Suprapubic skin (tissue), 4 donors: ENCODE measurements at regions not wholly inside any gene's neighbourhood (a gene's known extent, or its start where the extent isn't known, plus 50 kb on each side); places are given as distances from the start of the nearest gene placed in this dataset.

ENCODE experiments used
- DNase-seq, 2 donors: peaks; one replicate each; pipeline ENCODE4 v3.0.0-alpha.2; 2019; ENCODE audit warnings: low spot score in 2 of 2
- H3K27ac ChIP-seq: fragments of 200-600 bp; sonication (generic); one replicate; pipeline ENCODE4 v1.5.1; 2019
- H3K27me3 ChIP-seq: fragments of 200-600 bp; sonication (generic); one replicate; pipeline ENCODE4 v1.5.1; 2019
- H3K36me3 ChIP-seq: fragments of 200-600 bp; sonication (generic); one replicate; pipeline ENCODE4 v1.5.1; 2019
- H3K4me1 ChIP-seq: fragments of 200-600 bp; sonication (generic); one replicate; pipeline ENCODE4 v1.5.1; 2019
- H3K4me3 ChIP-seq: fragments of 200-600 bp; sonication (generic); one replicate; pipeline ENCODE4 v1.5.1; 2019; ENCODE audit warnings: mild to moderate bottlenecking
- H3K9me3 ChIP-seq: fragments of 200-600 bp; sonication (generic); one replicate; pipeline ENCODE4 v1.5.1; 2019
- EP300 ChIP-seq: sonication (generic); formaldehyde crosslinking; IDR thresholded peaks from one replicate; pipeline ENCODE4 v1.6.1; 2017; ENCODE audit warnings: antibody characterized with exemption
- POLR2A ChIP-seq, 2 donors: fragments of 450-650 bp; IDR thresholded peaks; one replicate each; pipeline ENCODE4 v1.6.1; 2017; ENCODE audit warnings: antibody characterized with exemption in 2 of 2, mild to moderate bottlenecking in 2 of 2, moderate library complexity in 2 of 2
- POLR2AphosphoS5 ChIP-seq, 3 donors: sonication (generic); formaldehyde crosslinking; IDR thresholded peaks; one replicate each; pipeline ENCODE4 v1.6.1; 2017; ENCODE audit warnings: antibody characterized with exemption in 3 of 3
- WGBS: methylation state at CpG from one replicate; pipeline ENCODE4 v1.1.5; 2018; 5-methylcytosine and 5-hydroxymethylcytosine counted together
- TF ChIP-seq, protein P1 (sequence below), 2 donors: fragments of 200-600 bp in 1 of 2; fragments of 450-650 bp in 1 of 2; sonication (generic) in 1 of 2; IDR thresholded peaks; one replicate each; pipeline ENCODE4 v1.5.1; 2016 to 2019; ENCODE audit warnings: antibody characterized with exemption in 2 of 2, mild to moderate bottlenecking in 1 of 2, moderate library complexity in 1 of 2

DNA sequence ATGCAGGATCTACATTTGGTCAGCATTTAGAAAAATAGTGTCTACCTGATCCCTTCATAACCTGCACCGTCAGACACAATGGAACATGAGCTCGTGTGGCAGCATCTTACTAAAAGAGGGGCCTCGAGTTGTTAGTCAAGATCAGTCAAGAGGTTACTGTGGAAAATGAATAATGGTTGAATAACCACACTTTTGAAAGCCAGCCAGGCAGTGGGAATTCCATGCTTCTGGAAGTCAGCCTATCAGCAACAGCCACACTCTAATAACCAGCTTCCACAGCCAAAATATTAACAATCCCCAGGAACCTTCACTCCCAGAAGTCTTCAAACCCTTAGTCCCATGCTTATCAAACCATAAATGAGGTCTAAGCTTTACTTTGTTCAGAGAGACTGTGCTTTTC lies 234.3 kb downstream of the HS3ST1 start:
- 48% methylated on average over 3 of the region's 3 CpGs for WGBS

DNA sequence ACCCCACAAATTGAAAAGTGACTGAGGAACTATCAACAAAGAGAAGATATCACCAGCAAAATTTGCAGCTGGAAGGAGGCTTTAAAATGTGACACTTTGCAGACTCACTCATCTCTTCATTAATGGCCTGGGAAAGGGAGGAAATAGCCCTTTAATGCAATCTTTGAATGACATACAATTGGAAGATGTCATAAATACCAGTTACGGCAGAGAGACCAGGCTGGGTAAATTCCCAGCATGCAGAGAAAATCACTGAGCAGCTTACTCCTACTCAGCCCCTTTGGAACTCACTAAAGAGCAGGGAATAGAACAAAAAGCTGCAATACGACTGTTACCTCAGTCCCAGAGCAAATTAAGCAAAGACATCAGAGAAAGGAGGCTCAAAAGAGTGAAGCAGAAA lies 238.9 kb downstream of the HS3ST1 start:
- H3K27ac ChIP-seq = no peak overlapping the region
- WGBS = 28% methylated on average over 2 of the region's 2 CpGs
- H3K9me3 ChIP-seq = no peaks in the 10 kb centered on the region
- no peak overlapping the region for H3K4me3 ChIP-seq
- no peak for DNase-seq
- TF ChIP-seq, protein P1, sequence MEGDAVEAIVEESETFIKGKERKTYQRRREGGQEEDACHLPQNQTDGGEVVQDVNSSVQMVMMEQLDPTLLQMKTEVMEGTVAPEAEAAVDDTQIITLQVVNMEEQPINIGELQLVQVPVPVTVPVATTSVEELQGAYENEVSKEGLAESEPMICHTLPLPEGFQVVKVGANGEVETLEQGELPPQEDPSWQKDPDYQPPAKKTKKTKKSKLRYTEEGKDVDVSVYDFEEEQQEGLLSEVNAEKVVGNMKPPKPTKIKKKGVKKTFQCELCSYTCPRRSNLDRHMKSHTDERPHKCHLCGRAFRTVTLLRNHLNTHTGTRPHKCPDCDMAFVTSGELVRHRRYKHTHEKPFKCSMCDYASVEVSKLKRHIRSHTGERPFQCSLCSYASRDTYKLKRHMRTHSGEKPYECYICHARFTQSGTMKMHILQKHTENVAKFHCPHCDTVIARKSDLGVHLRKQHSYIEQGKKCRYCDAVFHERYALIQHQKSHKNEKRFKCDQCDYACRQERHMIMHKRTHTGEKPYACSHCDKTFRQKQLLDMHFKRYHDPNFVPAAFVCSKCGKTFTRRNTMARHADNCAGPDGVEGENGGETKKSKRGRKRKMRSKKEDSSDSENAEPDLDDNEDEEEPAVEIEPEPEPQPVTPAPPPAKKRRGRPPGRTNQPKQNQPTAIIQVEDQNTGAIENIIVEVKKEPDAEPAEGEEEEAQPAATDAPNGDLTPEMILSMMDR (IDR thresholded peaks at IDR 0.05) = no peak
- no peak for TF ChIP-seq EP300
- no peak for TF ChIP-seq POLR2AphosphoS5 (IDR thresholded peaks at IDR 0.05)
- TF ChIP-seq POLR2A (IDR thresholded peaks at IDR 0.05) = no peak
- no peaks in the 10 kb centered on the region for H3K27me3 ChIP-seq
- H3K36me3 ChIP-seq = no peaks in the 10 kb centered on the region
- no peaks in the 10 kb centered on the region for H3K4me1 ChIP-seq

More for the DNA sequence above, 234.3 kb downstream of the HS3ST1 start:
- Histone ChIP-seq H3K4me1 (no peaks in the 10 kb centered on the region), H3K27me3 (no peaks in the 10 kb centered on the region), H3K4me3 (no peak overlapping the region), H3K27ac (no peak overlapping the region), H3K36me3 (no peaks in the 10 kb centered on the region), H3K9me3 (no peaks in the 10 kb centered on the region)
- no peak for DNase-seq
- TF ChIP-seq POLR2AphosphoS5 (IDR thresholded peaks at IDR 0.05) (no peak), POLR2A (IDR thresholded peaks at IDR 0.05) (no peak), EP300 (no peak)
- TF ChIP-seq, protein P1 (IDR thresholded peaks at IDR 0.05) = no peak

DNA sequence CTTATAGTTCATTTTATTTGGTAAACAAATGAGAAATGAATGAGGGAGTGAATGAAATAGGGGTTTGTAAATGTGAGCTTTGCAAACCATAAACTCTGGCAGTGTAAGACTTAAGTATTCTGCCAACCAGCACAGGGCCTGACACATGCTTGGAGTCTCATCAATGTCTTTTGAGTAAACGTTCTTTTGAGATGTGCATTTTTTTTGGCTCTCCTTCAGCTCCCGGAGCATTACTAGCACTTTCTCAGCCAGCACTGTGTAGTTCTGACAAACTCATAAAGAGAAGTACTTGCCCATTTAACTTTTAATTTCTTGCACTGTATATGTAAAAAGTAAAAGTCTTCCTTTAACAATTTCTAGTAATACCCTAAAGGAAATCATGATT lies 245.3 kb downstream of the HS3ST1 start:
- no peaks in the 10 kb centered on the region for H3K9me3 ChIP-seq
- no peaks in the 10 kb centered on the region for H3K27me3 ChIP-seq
- 30% methylated on average over 2 of the region's 2 CpGs for WGBS
- no peak overlapping the region for H3K4me3 ChIP-seq
- H3K4me1 ChIP-seq = no peaks in the 10 kb centered on the region
- DNase-seq = no peak
- TF ChIP-seq EP300 (no peak), POLR2AphosphoS5 (IDR thresholded peaks at IDR 0.05) (no peak), POLR2A (IDR thresholded peaks at IDR 0.05) (no peak)
- TF ChIP-seq, protein P1 (IDR thresholded peaks at IDR 0.05) = no peak
- H3K36me3 ChIP-seq = no peaks in the 10 kb centered on the region
- no peak overlapping the region for H3K27ac ChIP-seq

GRCh38 chr4:11182586-11183355 lies 245.9 kb downstream of the HS3ST1 start:
- 74% methylated on average over 1 of the region's 1 CpG for WGBS
- Histone ChIP-seq H3K4me3 (no peak overlapping the region), H3K27me3 (no peaks in the 10 kb centered on the region), H3K27ac (no peak overlapping the region), H3K4me1 (no peaks in the 10 kb centered on the region), H3K36me3 (no peaks in the 10 kb centered on the region), H3K9me3 (no peaks in the 10 kb centered on the region)
- TF ChIP-seq POLR2AphosphoS5 (IDR thresholded peaks at IDR 0.05) (no peak), POLR2A (IDR thresholded peaks at IDR 0.05) (no peak), EP300 (no peak)
- TF ChIP-seq, protein P1 (IDR thresholded peaks at IDR 0.05) = no peak
- no peak for DNase-seq

GRCh38 chr4:11182031-11182430 lies 246.7 kb downstream of the HS3ST1 start:
- no peak for DNase-seq
- TF ChIP-seq, protein P1 (IDR thresholded peaks at IDR 0.05) = no peak
- no peak for TF ChIP-seq POLR2A (IDR thresholded peaks at IDR 0.05)
- TF ChIP-seq POLR2AphosphoS5 (IDR thresholded peaks at IDR 0.05) = no peak
- no peak for TF ChIP-seq EP300
- Histone ChIP-seq H3K9me3 (no peaks in the 10 kb centered on the region), H3K27ac (no peak overlapping the region), H3K4me1 (no peaks in the 10 kb centered on the region), H3K4me3 (no peak overlapping the region), H3K27me3 (no peaks in the 10 kb centered on the region), H3K36me3 (no peaks in the 10 kb centered on the region)
